ENCODE measurements at regions not wholly inside any gene's neighbourhood (a gene's known extent, or its start where the extent isn't known, plus 50 kb on each side); places are given as distances from the start of the nearest gene placed in this dataset.

DNA sequence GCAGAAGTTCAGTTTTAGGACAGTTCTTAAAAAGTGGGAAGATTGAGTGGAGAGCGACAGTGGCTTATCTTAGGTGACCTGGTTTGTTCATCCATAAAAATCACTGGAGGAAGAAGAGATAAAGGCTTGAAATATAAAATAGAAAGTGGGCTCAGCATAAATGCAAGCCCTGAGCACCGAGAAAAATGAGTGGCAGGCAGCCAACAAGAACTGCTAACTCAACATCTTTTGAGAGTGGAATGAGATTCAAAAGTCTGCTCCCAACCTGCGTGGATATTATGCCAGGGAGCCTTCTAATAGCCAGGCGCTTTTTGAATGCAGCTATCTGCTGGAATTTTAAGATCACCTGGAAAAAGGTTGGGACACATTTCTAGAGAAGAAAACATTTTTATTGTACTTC lies 666.5 kb downstream of the FLRT2 start:
- TF ChIP-seq, protein P1, sequence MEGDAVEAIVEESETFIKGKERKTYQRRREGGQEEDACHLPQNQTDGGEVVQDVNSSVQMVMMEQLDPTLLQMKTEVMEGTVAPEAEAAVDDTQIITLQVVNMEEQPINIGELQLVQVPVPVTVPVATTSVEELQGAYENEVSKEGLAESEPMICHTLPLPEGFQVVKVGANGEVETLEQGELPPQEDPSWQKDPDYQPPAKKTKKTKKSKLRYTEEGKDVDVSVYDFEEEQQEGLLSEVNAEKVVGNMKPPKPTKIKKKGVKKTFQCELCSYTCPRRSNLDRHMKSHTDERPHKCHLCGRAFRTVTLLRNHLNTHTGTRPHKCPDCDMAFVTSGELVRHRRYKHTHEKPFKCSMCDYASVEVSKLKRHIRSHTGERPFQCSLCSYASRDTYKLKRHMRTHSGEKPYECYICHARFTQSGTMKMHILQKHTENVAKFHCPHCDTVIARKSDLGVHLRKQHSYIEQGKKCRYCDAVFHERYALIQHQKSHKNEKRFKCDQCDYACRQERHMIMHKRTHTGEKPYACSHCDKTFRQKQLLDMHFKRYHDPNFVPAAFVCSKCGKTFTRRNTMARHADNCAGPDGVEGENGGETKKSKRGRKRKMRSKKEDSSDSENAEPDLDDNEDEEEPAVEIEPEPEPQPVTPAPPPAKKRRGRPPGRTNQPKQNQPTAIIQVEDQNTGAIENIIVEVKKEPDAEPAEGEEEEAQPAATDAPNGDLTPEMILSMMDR (IDR thresholded peaks at IDR 0.05): no peak
- no peak for TF ChIP-seq POLR2A (IDR thresholded peaks at IDR 0.05)
